ENCODE measurements at regions not wholly inside any gene's neighbourhood (a gene's known extent, or its start where the extent isn't known, plus 50 kb on each side); places are given as distances from the start of the nearest gene placed in this dataset.

- no peak for TF ChIP-seq CTCF (IDR thresholded peaks at IDR 0.05; ENCODE audit: low read depth, low read length)
- H3K4me3 ChIP-seq (replicated peaks in 1 of 2; ENCODE audit: low read depth in 2 of 2, low read length in 2 of 2), result no peak overlapping the region
- no peak for DNase-seq (ENCODE audit: low read depth in 2 of 2)
Measured at GRCh38 chr2:20521682-20522189, 74.9 kb downstream of the RHOB start.

- H3K4me3 ChIP-seq (replicated peaks in 1 of 2; ENCODE audit: low read depth in 2 of 2, low read length in 2 of 2), result no peak overlapping the region
- no peak for TF ChIP-seq CTCF (IDR thresholded peaks at IDR 0.05; ENCODE audit: low read depth, low read length)
- no peak for DNase-seq (ENCODE audit: low read depth in 2 of 2)
Measured at GRCh38 chr2:20523073-20523798, 76.4 kb downstream of the RHOB start.

- H3K4me3 ChIP-seq (replicated peaks in 1 of 2; ENCODE audit: low read depth in 2 of 2, low read length in 2 of 2), result no peak overlapping the region
- TF ChIP-seq CTCF (IDR thresholded peaks at IDR 0.05; ENCODE audit: low read depth, low read length), result no peak
- no peak for DNase-seq (ENCODE audit: low read depth in 2 of 2)
Measured at GRCh38 chr2:20523799-20524187, 76.9 kb downstream of the RHOB start.

GRCh38 chr2:20524412-20525040 is 77.7 kb downstream of the RHOB start:
- DNase-seq (ENCODE audit: low read depth in 2 of 2), result peak; percentile 53 to 56
- no peak for TF ChIP-seq CTCF (IDR thresholded peaks at IDR 0.05; ENCODE audit: low read depth, low read length)
- H3K4me3 ChIP-seq (replicated peaks in 1 of 2; ENCODE audit: low read depth in 2 of 2, low read length in 2 of 2), result no peak overlapping the region

- H3K4me3 ChIP-seq (replicated peaks in 1 of 2; ENCODE audit: low read depth in 2 of 2, low read length in 2 of 2), result no peak overlapping the region
- peak; percentile 23 for TF ChIP-seq CTCF (IDR thresholded peaks at IDR 0.05; ENCODE audit: low read depth, low read length)
- DNase-seq (ENCODE audit: low read depth in 2 of 2), result peak; percentile 67 to 95
Measured at GRCh38 chr2:20525041-20526035, 78.5 kb downstream of the RHOB start.

- DNase-seq (ENCODE audit: low read depth in 2 of 2), result no peak
- TF ChIP-seq CTCF (IDR thresholded peaks at IDR 0.05; ENCODE audit: low read depth, low read length), result no peak
- H3K4me3 ChIP-seq (replicated peaks in 1 of 2; ENCODE audit: low read depth in 2 of 2, low read length in 2 of 2), result no peak overlapping the region
Measured at GRCh38 chr2:20526160-20526559, 79.3 kb downstream of the RHOB start.

All from cardiac fibroblast (primary cell).